ENCODE measurements at regions not wholly inside any gene's neighbourhood (a gene's known extent, or its start where the extent isn't known, plus 50 kb on each side); places are given as distances from the start of the nearest gene placed in this dataset.

GRCh38 chr6:147741389-147741788 lies 232.9 kb downstream of the SAMD5 start:
- no peak overlapping the region for H3K27ac ChIP-seq (ENCODE audit: low read depth in 1 of 2, low read length in 2 of 2)
- no peaks in the 10 kb centered on the region for H3K27me3 ChIP-seq (ENCODE audit: control insufficient read depth in 2 of 2, insufficient read depth in 2 of 2, low read length in 2 of 2)
- whole genome bisulfite sequencing (ENCODE audit: insufficient coverage), result 96% methylated on average over 4 of the region's 9 CpGs
- intact Hi-C loops (cut with micrococcal nuclease), result no loop called here
- no peaks in the 10 kb centered on the region for H3K36me3 Mint-ChIP-seq
- H3K4me2 ChIP-seq (replicated peaks; ENCODE audit: extremely low read depth, low read length, poor library complexity, severe bottlenecking), result no peak overlapping the region
- no peak for TF ChIP-seq CTCF (IDR thresholded peaks at IDR 0.05)
- no peaks in the 10 kb centered on the region for H4K20me1 ChIP-seq (ENCODE audit: insufficient read depth, low read length)
- H3K4me3 Mint-ChIP-seq, result no peak overlapping the region
- H3K9me3 ChIP-seq (replicated peaks in 1 of 2; ENCODE audit: control insufficient read depth in 1 of 2, insufficient read depth in 1 of 2, low read length in 2 of 2), result no peaks in the 10 kb centered on the region
- DNase-seq, result no peak
- no peaks in the 10 kb centered on the region for H3K4me1 ChIP-seq (ENCODE audit: control insufficient read depth in 1 of 2, insufficient read depth in 2 of 2, low read length in 2 of 2)
- H3K4me3 ChIP-seq (replicated peaks in 1 of 3; ENCODE audit: low read depth in 2 of 3, low read length in 3 of 3), result no peak overlapping the region
- no peak overlapping the region for H2AFZ ChIP-seq (ENCODE audit: insufficient read depth, low read depth, low read length, poor library complexity, severe bottlenecking)
- H3K36me3 ChIP-seq (replicated peaks in 1 of 2; ENCODE audit: control insufficient read depth in 1 of 2, insufficient read depth in 2 of 2, low read length in 2 of 2), result no peaks in the 10 kb centered on the region
- no peaks in the 10 kb centered on the region for H3K79me2 ChIP-seq (ENCODE audit: insufficient read depth, low read length)
- no peak overlapping the region for H3K27ac Mint-ChIP-seq
- H3K9ac ChIP-seq (ENCODE audit: insufficient read depth, low read length, poor library complexity, severe bottlenecking), result no peak overlapping the region
- H3K4me1 Mint-ChIP-seq, result no peaks in the 10 kb centered on the region
- peaks cover 0 to 4% (median 4%) of the 10 kb centered on the region in 3 donors for H3K27me3 Mint-ChIP-seq (ENCODE audit: low read depth in 3 of 3)
- H3K9me3 Mint-ChIP-seq, result peaks cover 0 to 2% (median 0%) of the 10 kb centered on the region in 7 donors

GRCh38 chr6:147742440-147742839 lies 233.9 kb downstream of the SAMD5 start:
- Histone ChIP-seq H4K20me1 (ENCODE audit: insufficient read depth, low read length) (no peaks in the 10 kb centered on the region), H3K4me2 (replicated peaks; ENCODE audit: extremely low read depth, low read length, poor library complexity, severe bottlenecking) (no peak overlapping the region), H2AFZ (ENCODE audit: insufficient read depth, low read depth, low read length, poor library complexity, severe bottlenecking) (no peak overlapping the region), H3K4me1 (ENCODE audit: control insufficient read depth in 1 of 2, insufficient read depth in 2 of 2, low read length in 2 of 2) (no peaks in the 10 kb centered on the region), H3K9me3 (replicated peaks in 1 of 2; ENCODE audit: control insufficient read depth in 1 of 2, insufficient read depth in 1 of 2, low read length in 2 of 2) (no peaks in the 10 kb centered on the region), H3K4me3 (replicated peaks in 1 of 3; ENCODE audit: low read depth in 2 of 3, low read length in 3 of 3) (no peak overlapping the region), H3K27ac (ENCODE audit: low read depth in 1 of 2, low read length in 2 of 2) (no peak overlapping the region), H3K9ac (ENCODE audit: insufficient read depth, low read length, poor library complexity, severe bottlenecking) (no peak overlapping the region), H3K36me3 (replicated peaks in 1 of 2; ENCODE audit: control insufficient read depth in 1 of 2, insufficient read depth in 2 of 2, low read length in 2 of 2) (no peaks in the 10 kb centered on the region), H3K79me2 (ENCODE audit: insufficient read depth, low read length) (no peaks in the 10 kb centered on the region), H3K27me3 (ENCODE audit: control insufficient read depth in 2 of 2, insufficient read depth in 2 of 2, low read length in 2 of 2) (no peaks in the 10 kb centered on the region)
- Mint-ChIP-seq H3K4me3 (no peak overlapping the region), H3K36me3 (no peaks in the 10 kb centered on the region), H3K27ac (no peak overlapping the region), H3K27me3 (ENCODE audit: low read depth in 3 of 3) (peaks cover 1 to 4% (median 4%) of the 10 kb centered on the region in 3 donors), H3K4me1 (no peaks in the 10 kb centered on the region), H3K9me3 (peaks cover 0 to 2% (median 0%) of the 10 kb centered on the region in 7 donors)
- no peak for TF ChIP-seq CTCF (IDR thresholded peaks at IDR 0.05)
- no peak for DNase-seq
- intact Hi-C loops (cut with micrococcal nuclease), result no loop called here
- no CpG with 5 or more reads among the region's 3 CpGs for WGBS (ENCODE audit: insufficient coverage)
